ENCODE measurements at regions not wholly inside any gene's neighbourhood (a gene's known extent, or its start where the extent isn't known, plus 50 kb on each side); places are given as distances from the start of the nearest gene placed in this dataset.

DNA sequence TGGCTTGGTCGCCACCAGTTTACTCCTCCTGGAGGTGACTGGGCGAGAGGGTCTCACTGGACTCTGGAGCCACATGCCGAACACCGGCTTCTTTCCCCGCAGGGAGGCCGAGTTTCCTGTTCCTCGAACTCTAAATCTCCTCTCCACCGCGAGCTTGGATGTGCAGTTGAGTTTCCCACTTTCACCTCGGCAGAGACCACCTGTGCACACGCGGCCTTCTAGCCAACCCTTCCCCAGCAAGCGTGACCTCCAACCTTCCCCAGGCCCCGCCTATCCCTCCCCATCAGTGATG lies 380.1 kb downstream of the IRX2 start:
- TF ChIP-seq POLR2A (IDR thresholded peaks at IDR 0.05), result no peak
- no peak for TF ChIP-seq POLR2AphosphoS5 (IDR thresholded peaks at IDR 0.05)
- TF ChIP-seq, protein P1, sequence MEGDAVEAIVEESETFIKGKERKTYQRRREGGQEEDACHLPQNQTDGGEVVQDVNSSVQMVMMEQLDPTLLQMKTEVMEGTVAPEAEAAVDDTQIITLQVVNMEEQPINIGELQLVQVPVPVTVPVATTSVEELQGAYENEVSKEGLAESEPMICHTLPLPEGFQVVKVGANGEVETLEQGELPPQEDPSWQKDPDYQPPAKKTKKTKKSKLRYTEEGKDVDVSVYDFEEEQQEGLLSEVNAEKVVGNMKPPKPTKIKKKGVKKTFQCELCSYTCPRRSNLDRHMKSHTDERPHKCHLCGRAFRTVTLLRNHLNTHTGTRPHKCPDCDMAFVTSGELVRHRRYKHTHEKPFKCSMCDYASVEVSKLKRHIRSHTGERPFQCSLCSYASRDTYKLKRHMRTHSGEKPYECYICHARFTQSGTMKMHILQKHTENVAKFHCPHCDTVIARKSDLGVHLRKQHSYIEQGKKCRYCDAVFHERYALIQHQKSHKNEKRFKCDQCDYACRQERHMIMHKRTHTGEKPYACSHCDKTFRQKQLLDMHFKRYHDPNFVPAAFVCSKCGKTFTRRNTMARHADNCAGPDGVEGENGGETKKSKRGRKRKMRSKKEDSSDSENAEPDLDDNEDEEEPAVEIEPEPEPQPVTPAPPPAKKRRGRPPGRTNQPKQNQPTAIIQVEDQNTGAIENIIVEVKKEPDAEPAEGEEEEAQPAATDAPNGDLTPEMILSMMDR (IDR thresholded peaks at IDR 0.05), result no peak
- H3K9me3 ChIP-seq, result no peaks in the 10 kb centered on the region
- DNase-seq (ENCODE audit: low spot score), result no peak
- H3K4me1 ChIP-seq (replicated peaks), result no peaks in the 10 kb centered on the region
- WGBS, result 91% methylated on average over 14 of the region's 14 CpGs
- no peak overlapping the region for H3K27ac ChIP-seq
- no peaks in the 10 kb centered on the region for H3K36me3 ChIP-seq
- no peaks in the 10 kb centered on the region for H3K27me3 ChIP-seq (replicated peaks; ENCODE audit: insufficient read depth)
- intact Hi-C loops (cut with DNase I), result no loop called here
- no peak overlapping the region for H3K4me3 ChIP-seq

DNA sequence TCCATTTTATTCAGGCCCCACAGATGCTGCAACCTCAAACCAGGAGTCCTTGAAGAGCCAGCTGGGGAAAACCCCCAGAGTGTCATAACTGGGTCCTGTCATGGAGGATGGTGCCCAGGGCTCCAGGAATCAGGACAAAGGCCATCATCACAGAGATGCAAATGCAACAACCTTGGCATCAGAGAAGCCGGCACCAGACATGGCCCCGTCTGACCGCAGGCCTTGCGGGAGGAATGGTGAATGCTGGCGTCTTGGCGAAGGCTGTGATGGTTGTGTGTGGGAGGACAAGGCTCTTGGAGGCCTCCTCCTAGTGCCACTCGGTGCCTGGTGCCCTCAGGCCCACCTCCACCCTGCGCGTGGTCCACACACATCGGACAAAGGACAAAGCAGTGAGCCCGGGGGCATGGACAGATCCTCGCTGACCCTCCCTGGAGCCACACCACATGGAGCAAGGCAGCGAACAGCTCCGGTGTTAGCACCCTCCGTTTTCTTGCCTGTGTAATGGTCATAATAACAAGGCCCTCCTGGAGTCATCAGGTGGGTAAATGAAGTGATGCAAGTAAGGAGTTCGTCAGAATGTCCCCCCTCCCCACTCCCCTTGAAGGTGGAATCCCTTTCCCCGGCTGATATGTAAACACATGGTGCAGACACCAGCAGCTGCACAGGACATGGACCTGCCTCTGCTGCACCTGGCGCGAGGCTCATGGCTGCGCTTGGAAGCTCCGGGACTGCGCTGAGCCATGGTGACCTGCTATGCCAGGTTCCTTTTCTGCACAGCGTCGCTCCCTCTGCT lies 380.7 kb downstream of the IRX2 start:
- H3K4me3 ChIP-seq, result no peak overlapping the region
- no peak overlapping the region for H3K27ac ChIP-seq
- DNase-seq (ENCODE audit: low spot score), result no peak
- no peaks in the 10 kb centered on the region for H3K27me3 ChIP-seq (replicated peaks; ENCODE audit: insufficient read depth)
- no peaks in the 10 kb centered on the region for H3K9me3 ChIP-seq
- H3K4me1 ChIP-seq (replicated peaks), result no peaks in the 10 kb centered on the region
- intact Hi-C loops (cut with DNase I), result no loop called here
- H3K36me3 ChIP-seq, result no peaks in the 10 kb centered on the region
- WGBS, result 88% methylated on average over 24 of the region's 24 CpGs
- TF ChIP-seq, protein P1 (IDR thresholded peaks at IDR 0.05), result no peak
- TF ChIP-seq POLR2A (IDR thresholded peaks at IDR 0.05) (no peak), POLR2AphosphoS5 (IDR thresholded peaks at IDR 0.05) (no peak)

DNA sequence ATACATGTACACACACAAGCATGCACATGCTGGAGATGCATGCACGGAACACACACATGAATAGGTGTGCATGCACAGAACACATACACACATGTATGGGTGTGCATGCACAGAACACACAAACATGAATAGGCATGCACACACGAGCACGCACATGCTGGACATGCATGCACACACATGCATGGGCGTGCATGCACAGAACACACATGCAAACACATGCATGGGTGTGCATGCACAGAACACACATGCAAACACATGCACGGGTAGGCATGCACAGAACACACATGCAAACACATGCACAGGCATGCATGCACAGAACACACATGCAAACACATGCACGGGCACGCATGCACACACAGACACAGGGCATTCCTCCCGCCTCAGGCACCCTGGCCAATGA lies 382.3 kb downstream of the IRX2 start:
- no peak overlapping the region for H3K27ac ChIP-seq
- DNase-seq (ENCODE audit: low spot score), result no peak
- no peaks in the 10 kb centered on the region for H3K36me3 ChIP-seq
- TF ChIP-seq POLR2AphosphoS5 (IDR thresholded peaks at IDR 0.05) (no peak), POLR2A (IDR thresholded peaks at IDR 0.05) (no peak)
- TF ChIP-seq, protein P1 (IDR thresholded peaks at IDR 0.05), result no peak
- no peak overlapping the region for H3K4me3 ChIP-seq
- H3K27me3 ChIP-seq (replicated peaks; ENCODE audit: insufficient read depth), result no peaks in the 10 kb centered on the region
- intact Hi-C loops (cut with DNase I), result no loop called here
- no peaks in the 10 kb centered on the region for H3K9me3 ChIP-seq
- H3K4me1 ChIP-seq (replicated peaks), result no peaks in the 10 kb centered on the region
- 97% methylated on average over 8 of the region's 8 CpGs for WGBS

DNA sequence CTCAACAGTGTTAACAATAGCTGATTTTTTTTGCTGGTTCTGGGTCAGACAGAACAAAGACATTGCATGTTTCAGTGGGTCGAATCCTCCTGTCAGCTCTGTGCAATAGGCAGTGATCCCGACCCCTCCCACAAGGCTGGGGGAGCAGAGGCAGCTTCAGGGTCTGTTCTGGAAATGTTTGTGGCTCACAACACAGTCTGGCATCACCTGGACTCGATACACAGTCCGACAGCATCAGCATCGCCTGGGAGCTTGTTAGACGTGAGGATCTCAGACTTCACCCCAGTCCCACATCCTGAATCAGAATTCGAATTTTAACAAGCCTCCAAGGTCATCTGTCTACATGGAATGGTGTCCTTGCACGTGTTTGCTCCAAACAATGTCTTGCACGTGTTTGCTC lies 384.7 kb downstream of the IRX2 start:
- H3K36me3 ChIP-seq, result no peaks in the 10 kb centered on the region
- H3K4me1 ChIP-seq (replicated peaks), result no peaks in the 10 kb centered on the region
- no peak overlapping the region for H3K27ac ChIP-seq
- no peaks in the 10 kb centered on the region for H3K9me3 ChIP-seq
- WGBS, result 59% methylated on average over 9 of the region's 9 CpGs
- no peak for DNase-seq (ENCODE audit: low spot score)
- TF ChIP-seq, protein P1 (IDR thresholded peaks at IDR 0.05), result no peak
- no peak for TF ChIP-seq POLR2AphosphoS5 (IDR thresholded peaks at IDR 0.05)
- H3K27me3 ChIP-seq (replicated peaks; ENCODE audit: insufficient read depth), result no peaks in the 10 kb centered on the region
- H3K4me3 ChIP-seq, result no peak overlapping the region
- intact Hi-C loops (cut with DNase I), result no loop called here

DNA sequence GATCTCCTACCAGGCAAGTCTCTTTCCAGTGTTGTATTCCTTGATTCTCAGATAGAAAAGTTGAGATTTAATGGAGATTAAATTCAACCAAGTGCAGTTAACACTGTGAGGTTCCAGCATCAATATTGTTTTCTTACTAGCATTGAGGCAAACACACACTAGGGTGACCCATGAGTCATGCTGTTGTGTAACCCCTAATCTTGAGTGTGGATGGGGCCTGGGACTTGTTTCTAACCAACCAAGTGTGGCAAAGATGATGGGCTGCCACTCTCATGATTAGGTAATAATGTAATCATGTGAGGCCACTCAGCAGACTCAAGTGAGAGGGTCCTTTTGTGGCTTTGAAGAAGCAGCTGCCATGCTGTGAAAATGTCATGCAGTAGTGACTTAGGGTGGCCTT lies 394.2 kb downstream of the IRX2 start:
- no peaks in the 10 kb centered on the region for H3K27me3 ChIP-seq (replicated peaks; ENCODE audit: insufficient read depth)
- H3K9me3 ChIP-seq, result no peaks in the 10 kb centered on the region
- H3K27ac ChIP-seq, result no peak overlapping the region
- DNase-seq (ENCODE audit: low spot score), result no peak
- no peaks in the 10 kb centered on the region for H3K4me1 ChIP-seq (replicated peaks)
- no peaks in the 10 kb centered on the region for H3K36me3 ChIP-seq
- intact Hi-C loops (cut with DNase I), result no loop called here
- no peak for TF ChIP-seq POLR2A (IDR thresholded peaks at IDR 0.05)
- TF ChIP-seq, protein P1 (IDR thresholded peaks at IDR 0.05), result no peak
- TF ChIP-seq POLR2AphosphoS5 (IDR thresholded peaks at IDR 0.05), result no peak
- no peak overlapping the region for H3K4me3 ChIP-seq
